ENCODE measurements at regions not wholly inside any gene's neighbourhood (a gene's known extent, or its start where the extent isn't known, plus 50 kb on each side); places are given as distances from the start of the nearest gene placed in this dataset.
"Not testable (repeated sequence)": the region's sequence is repeated elsewhere in the genome, so short reads cannot be mapped to it uniquely, and the experiment has no call there.

GRCh38 chr2:240254337-240255164 lies 114.1 kb upstream of the OTOS start:
- DNase-seq (ENCODE audit: low read depth) = no peak

DNA sequence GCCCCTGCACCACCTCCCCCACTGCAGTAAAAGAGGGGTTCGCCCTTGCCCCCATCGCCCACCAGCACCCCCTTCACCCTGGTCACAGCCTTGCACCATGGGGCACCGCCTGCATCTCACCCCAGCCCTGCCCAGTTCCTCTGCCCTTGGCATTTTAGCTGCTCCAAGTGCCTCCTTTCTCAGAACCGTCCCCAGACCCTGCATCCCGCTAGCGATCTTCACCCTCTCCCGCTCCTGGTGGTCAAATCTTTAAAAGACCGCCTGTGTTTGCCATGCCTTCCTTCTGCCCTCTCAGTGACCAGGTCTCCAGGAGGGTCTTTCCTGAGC lies 114.7 kb upstream of the OTOS start:
- no peak for DNase-seq (ENCODE audit: low read depth)

DNA sequence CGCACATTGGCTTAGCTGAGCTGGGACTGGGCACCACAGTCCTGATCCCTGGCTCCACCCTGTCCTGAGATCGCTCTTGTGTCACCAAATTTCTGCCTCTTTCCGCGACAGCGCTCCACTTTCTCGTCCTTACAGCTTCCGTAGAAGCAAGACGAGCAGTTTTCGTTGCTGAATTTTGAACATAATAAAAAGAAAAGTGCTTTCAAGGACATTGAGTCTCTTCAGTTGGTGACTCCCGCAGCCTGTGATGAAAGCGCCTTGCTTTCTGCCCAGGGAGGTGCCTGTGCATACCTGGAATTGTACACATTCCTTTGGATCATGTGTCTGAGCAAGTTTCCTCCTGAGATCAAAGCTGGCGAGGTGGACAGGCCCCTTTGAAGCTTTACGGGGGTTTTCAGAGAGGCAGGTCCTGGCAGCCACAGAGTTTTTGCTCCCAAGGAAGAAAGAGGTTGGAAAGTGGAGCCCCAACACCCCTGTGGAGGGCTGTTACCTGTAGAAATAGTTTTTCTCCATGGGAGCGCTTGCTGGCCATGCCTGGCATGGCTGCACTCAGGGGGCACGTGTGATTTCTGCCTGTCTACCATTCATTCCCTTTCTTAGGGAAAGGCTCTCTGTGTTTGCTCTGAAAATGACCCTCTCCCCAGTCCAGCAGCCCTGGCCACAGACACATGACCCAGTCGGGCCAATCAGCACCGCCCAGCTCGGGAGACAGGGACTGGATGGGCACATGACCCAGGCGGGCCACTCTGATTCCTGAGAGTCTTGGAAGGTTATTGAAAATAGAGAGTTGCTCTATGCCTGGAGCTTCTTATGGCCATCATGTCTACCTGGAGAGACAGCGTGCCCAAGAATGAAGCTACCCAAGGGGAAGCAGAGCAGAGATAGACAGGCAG lies 115.6 kb upstream of the OTOS start:
- no peak for DNase-seq (ENCODE audit: low read depth)

DNA sequence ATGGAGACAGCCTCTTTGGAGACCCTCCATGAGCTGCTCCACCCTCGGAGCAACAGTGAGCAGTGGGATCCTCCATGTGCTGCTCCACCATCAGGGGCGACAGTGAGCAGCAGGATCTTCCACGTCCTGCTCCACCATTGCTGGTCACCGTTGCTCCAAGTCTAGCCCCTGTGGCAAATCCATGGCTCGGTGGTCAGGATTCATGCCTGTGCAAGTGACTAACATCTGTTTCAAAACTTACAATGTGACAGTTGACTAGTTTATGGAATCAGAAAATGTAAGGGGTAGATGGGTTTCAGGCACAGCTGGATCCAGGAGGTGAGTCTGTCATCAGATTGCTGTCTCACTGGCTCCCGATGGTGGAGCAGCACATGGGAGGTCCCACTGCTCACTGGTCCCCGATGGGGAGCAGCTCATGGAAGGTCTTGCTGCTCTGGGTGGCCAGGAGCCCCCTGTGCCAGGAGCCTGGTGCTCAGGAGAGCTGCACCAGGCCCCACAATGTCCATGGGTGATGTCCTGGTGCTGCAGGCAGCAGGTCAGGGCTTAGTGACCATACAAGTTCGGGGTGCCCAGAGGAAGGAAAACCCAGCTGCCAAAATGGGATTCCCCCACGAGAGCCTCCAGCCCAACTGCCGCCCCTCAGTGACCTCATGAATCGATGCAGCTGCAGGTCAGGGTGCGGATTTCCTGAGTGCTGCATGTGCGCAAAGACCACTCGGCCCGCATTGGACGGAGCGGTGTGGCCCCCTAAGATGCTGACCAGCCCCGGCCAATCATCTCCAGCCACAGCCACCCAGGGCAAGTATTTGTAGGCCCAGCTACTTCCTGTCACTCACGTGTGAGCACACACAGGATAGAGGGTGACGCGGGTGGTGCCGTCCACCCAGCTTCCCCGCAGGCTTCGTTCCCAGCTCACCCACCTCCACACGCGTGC lies 116.5 kb upstream of the OTOS start:
- DNase-seq (ENCODE audit: low read depth) = no peak

DNA sequence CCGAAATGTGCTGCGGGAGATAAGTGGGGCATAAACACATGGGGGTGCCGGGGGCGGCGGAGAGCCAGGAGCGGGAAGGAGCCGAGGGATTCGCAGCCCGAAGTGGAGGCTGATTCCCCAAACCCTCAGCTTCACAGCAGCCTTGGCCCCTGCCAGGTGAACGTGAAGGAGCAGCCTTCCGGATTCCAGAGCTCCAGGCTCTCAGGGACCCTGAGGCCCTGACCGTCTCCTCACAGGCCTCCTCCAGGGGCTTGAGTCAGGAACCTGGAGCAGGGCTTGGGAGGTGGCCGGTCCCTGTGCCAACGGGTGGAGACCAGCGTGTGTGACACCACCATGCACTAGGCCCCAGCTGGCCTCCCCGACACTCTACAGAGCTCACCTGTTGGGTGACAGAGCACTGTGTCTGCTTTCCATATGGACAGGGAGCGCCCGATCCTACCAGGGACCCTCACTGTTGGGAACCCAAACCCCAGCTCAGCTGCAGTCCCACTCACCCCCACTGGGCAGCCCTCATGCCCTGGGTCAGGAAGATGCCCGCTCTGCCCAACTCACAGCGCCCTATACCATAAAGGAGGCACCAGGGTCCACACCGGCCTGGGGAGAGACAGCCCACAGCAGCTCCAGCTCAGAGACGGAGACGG lies 117.6 kb upstream of the OTOS start:
- DNase-seq (ENCODE audit: low read depth) = no peak

- no peak for DNase-seq (ENCODE audit: low read depth)
Observed at GRCh38 chr2:240258685-240259084, 118.2 kb upstream of the OTOS start.

DNA sequence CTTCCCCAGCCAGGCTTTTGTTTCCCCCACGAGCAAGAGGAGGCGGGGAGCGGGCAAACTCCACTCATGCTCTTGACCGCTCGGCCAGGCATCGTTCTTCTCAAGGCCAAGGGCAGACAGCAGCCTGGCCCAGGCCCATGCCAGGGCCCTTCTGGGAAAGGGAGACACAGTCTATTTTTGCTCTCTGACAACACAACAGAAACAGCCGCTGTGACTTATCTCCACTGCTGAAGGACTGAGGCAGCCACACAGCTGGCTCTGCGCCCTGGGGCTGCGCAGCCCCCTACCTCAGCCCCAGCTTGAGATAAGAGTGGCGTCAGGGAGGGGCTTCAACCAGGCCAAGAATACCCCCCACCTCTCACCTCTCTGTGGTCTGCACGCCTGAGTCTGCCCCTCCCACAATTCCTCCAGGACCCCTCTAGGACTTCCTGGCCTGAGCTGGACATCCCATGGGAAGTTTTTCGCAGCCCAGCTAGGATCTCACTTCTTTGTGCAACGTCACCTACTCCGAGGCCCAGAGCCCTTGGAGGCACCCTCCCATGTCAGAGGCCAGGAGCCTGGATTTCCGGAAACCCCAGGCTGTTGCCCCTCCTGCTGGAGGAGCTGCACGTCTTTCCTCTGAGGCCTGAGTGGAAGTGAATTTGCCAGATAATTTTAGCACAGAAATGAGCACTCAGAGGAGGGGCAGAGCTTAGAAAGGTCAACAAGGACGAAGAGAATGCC lies 118.9 kb upstream of the OTOS start:
- no peak for DNase-seq (ENCODE audit: low read depth)

DNA sequence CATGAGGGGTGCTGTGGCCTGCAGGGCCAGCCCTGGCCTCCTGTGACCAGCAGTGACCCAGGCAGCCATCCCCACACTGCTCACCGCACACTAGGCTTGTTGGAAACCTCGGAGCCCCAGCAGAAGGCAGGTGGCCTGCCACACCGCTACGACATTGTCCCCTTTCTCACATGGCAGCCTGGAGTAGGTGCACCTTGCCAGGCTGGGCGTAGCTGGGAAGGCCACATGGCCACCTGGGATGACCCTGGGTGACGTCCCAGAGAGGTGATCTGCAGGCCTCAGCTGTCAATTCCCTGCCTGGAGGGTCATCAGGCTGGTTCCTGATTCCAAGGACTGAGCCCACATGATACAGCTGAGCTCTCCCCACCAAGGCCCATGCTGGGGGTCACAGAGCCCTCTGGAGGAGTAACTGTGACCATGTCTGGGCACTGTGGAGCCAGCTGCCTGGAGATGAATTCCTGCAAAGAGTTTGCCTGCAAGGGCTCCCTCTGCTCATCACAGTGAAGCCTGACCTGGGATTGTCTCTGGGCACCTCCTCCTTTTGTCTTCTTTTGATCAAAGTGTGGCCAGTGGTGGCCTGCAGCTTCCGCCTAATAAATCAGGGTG lies 119.6 kb upstream of the OTOS start:
- DNase-seq (ENCODE audit: low read depth) = no peak

- DNase-seq (ENCODE audit: low read depth) = no peak
Observed at GRCh38 chr2:240260664-240261063, 120.2 kb upstream of the OTOS start.

- DNase-seq (ENCODE audit: low read depth) = not testable (repeated sequence)
Observed at GRCh38 chr2:240262578-240262977, 122.1 kb upstream of the OTOS start.

- DNase-seq (ENCODE audit: low read depth) = no peak
Observed at GRCh38 chr2:240269380-240269779, 128.9 kb upstream of the OTOS start.

GRCh38 chr2:240269886-240270285 lies 129.4 kb upstream of the OTOS start:
- DNase-seq (ENCODE audit: low read depth) = no peak

- no peak for DNase-seq (ENCODE audit: low read depth)
Observed at GRCh38 chr2:240271716-240272341, 131.4 kb upstream of the OTOS start.

DNA sequence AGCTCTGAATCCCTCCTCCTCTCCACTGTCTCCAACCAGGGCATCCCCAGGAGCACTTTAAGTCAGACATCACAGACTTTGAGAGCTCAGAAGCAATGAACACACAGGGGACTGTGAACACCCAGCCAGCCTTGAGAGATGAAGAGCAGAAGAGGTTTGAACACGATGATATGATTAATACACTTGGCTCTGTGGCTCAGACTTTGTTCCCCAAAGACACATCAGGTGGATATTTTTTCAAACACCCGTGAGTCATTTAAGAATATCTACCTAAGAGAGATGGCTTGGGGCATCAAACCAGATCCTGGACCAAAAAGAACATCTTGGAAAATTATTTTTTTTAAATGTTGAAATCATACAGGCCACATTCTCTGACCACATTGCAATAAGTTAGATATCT lies 134.9 kb upstream of the OTOS start:
- no peak for DNase-seq (ENCODE audit: low read depth)

DNA sequence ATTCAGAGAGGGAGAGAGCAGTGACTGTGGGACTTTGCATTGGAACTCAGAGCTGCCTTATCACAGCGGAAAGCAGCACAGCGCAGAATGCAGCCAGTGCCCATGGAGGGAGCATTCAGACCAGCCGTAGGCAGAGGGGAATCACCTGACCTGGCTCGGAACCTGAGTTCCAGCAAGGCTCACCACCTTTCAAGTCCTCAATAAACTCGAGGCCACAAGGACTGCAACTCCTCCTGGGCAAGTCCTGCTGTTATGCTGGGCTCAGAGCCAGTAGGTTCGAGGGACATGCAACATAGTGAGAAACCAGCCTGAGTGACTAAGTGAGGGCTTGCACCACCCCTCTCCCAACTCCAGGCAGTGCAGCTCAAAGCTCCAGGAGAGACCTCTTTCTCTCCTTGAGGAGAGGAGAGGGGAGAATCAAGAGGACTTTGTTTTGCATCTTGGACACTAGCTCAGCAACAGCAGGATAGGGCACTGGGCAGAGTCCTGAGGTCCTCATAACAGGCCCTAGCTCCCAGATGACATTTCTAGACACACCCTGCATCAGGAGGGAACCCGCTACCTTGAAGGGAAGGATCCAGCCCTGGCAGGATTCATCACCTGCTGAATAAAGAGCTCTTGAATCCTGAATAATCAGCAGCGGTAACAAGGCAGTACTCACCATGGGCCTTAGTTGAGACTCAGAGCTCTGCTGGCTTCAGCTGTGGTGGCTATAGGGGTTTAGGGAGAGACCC lies 136.8 kb upstream of the OTOS start:
- DNase-seq (ENCODE audit: low read depth) = no peak

GRCh38 chr2:240277807-240278522 lies 137.5 kb upstream of the OTOS start:
- DNase-seq (ENCODE audit: low read depth) = no peak

GRCh38 chr2:240278661-240279060 lies 138.2 kb upstream of the OTOS start:
- DNase-seq (ENCODE audit: low read depth) = no peak

DNA sequence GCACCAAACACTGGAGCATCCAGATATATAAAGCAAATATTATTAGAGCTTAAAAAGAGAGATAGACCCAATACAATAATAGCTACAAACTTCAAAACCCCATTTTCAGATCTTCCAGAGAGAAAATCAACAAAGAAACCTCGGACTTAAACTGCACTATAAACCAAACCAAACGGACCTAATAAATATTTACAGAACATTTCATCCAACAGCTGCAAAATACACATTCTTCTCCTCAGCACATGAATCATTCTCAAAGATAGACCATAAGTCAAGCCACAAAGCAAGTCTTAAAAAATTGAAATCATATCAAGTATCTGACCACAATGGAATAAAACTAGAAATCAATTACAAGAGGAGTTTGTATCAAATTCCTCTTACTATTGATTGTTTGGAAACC lies 140.2 kb upstream of the OTOS start:
- DNase-seq (ENCODE audit: low read depth) = no peak
